ENCODE measurements at regions not wholly inside any gene's neighbourhood (a gene's known extent, or its start where the extent isn't known, plus 50 kb on each side); places are given as distances from the start of the nearest gene placed in this dataset.

GRCh38 chr3:61387817-61388216 is 136.6 kb upstream of the FHIT start:
- TF ChIP-seq CTCF (conservative IDR thresholded peaks at IDR 0.05; ENCODE audit: low read length) (no peak), EZH2phosphoT487 (IDR thresholded peaks at IDR 0.05; ENCODE audit: borderline replicate concordance, low read depth, low read length) (no peak)
